Activated CD4-positive, CD25-positive, alpha-beta regulatory T cell treated with anti-CD3 and anti-CD28 coated beads, Interleukin-2, amount 50 U/mL, for 24 hours (primary cell): ENCODE measurements at regions not wholly inside any gene's neighbourhood (a gene's known extent, or its start where the extent isn't known, plus 50 kb on each side); places are given as distances from the start of the nearest gene placed in this dataset.

Experiments used
- ATAC-seq, 2 donors: fragments of 150-1000 bp; cut with Tn5 transposase; one replicate each; pipeline ENCODE4 v1.10.0; 2021; ENCODE audit warnings: mild to moderate bottlenecking in 1 of 2, moderate library complexity in 1 of 2

DNA sequence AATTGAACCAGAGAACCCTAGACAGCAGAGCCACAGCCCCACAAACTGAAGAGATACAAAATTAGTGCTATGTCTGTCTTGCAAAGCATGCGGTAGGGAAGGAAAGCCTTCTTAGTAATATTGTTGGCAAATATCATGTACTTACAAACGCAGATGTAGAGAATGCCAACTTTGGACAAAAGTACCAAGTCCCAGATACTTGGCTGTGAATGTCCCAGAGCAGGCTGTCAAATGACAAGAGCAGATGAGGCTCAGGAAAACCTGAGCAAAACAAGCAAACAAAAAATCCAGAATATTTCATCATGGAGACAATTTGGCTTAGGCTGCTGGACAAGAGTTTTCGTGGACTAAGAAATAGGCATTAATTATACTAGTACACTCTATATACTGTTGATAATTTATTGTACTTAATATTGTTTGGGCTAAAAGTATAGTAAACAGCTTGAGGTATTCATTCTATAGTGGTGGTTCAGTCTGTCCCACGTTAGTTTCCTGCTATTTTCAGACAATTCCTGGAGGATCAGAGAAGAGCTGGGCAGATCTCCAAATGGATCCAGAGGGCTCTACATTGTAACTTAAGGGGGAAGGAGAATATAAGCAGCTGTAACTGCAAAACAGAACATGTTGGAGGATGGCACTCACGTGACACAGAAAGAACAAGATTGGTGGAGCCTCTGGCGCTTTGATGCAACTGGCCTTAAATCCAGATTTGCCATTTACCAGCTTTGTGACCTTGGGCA lies 329.8 kb downstream of the ATP23 start:
- no peak for ATAC-seq

DNA sequence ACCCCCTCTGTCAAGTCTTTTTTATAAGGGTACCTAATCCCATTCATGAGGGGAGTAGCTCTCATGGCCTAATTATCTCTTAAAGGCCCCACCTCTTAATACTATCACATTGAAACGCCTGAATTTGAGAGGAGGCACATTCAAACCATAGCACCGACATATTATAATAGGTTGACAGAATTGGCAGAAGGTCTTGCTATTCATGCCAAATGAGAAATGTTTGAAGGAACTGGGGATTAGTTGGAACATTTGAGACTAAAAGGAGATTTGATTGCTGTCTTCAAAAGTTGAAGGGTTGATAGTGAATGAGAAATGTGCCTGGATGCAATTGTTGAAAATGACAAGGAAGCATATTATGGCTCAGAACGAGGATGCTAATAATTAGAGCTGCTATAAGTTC lies 331.1 kb downstream of the ATP23 start:
- ATAC-seq = no peak

DNA sequence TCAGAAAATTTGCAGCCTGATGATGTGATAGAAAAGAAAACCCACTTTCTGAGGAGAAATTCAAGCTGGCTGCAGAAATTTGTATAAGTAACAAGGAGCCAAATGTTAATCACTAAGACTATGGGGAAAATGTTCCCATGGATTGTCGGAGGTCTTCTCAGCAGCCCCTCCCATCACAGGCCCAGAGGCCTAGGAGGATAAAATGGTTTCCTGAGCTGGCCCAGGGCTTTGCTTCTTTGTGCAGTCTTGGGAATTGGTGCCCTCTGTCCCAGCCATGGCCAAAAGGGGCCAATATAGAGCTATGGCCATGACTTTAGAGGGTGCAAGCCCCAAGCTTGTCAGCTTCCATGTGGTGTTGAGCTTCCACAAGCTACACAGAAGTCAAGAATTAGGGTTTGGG lies 335.9 kb downstream of the ATP23 start:
- no peak for ATAC-seq

- ATAC-seq = no peak
Observed at GRCh38 chr12:58283553-58283952, 342.2 kb downstream of the ATP23 start.

DNA sequence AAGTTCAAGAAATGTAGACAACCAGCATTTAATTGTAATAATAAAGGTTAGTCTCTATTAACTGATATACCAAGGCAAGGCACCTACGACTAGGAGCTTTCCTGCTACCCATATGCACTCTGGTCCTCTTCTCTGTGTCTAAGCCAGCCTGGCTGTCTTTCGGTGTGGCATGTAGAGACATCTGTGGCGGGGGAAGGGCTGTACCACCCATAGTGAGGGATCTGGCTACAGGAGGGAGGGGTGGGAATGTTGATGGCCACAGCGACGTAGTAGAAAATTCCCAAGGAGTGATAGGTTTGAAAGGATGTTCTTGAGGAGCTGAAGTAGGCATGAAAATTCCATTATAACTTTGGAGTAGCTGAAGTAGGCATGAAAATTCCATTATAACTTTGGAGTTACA lies 344.2 kb downstream of the ATP23 start:
- ATAC-seq = no peak

- ATAC-seq = no peak
Observed at GRCh38 chr12:58286353-58286752, 345.0 kb downstream of the ATP23 start.

GRCh38 chr12:58288190-58288589 lies 346.8 kb downstream of the ATP23 start:
- no peak for ATAC-seq

- ATAC-seq = no peak
Observed at GRCh38 chr12:58291106-58291505, 349.7 kb downstream of the ATP23 start.

DNA sequence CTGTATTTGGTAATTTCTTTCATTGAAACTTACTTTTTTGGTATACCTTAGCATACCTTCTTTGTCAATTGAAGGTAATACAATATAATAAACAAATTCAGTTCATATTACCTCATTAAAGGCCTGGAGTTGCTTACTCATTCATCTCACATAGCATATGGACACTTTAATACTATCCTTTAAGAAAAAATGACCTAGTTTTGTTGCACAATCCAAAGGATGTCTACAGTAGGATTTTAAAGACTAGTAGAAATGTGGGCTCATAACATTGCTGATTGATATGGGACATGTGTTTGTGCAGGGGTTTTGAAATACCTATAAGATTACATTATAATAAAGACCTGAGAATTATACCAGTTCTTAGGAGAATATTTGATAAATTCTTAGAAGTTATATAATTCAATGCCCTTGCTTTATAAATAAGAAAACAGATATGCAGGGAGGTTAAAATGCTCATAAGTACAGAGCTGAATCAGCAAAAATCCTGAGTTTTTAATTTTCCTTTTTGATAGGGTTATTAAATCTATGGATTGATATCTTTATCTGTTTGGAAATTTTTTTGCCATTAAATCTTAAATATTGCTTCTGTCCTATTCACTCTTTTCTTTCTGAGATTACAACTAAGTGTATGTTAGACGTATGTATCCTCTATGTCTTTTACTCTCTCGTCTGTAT lies 352.1 kb downstream of the ATP23 start:
- ATAC-seq = no peak

- ATAC-seq = no peak
Observed at GRCh38 chr12:58295268-58295667, 353.9 kb downstream of the ATP23 start.

GRCh38 chr12:58296863-58297262 lies 355.5 kb downstream of the ATP23 start:
- ATAC-seq = no peak

- ATAC-seq = no peak
Observed at GRCh38 chr12:58298803-58299202, 357.4 kb downstream of the ATP23 start.

GRCh38 chr12:58299371-58299770 lies 358.0 kb downstream of the ATP23 start:
- no peak for ATAC-seq

- ATAC-seq = no peak
Observed at GRCh38 chr12:58301038-58301729, 359.8 kb downstream of the ATP23 start.

- no peak for ATAC-seq
Observed at GRCh38 chr12:58301730-58302122, 360.4 kb downstream of the ATP23 start.

GRCh38 chr12:58302487-58303011 lies 361.2 kb downstream of the ATP23 start:
- no peak for ATAC-seq

DNA sequence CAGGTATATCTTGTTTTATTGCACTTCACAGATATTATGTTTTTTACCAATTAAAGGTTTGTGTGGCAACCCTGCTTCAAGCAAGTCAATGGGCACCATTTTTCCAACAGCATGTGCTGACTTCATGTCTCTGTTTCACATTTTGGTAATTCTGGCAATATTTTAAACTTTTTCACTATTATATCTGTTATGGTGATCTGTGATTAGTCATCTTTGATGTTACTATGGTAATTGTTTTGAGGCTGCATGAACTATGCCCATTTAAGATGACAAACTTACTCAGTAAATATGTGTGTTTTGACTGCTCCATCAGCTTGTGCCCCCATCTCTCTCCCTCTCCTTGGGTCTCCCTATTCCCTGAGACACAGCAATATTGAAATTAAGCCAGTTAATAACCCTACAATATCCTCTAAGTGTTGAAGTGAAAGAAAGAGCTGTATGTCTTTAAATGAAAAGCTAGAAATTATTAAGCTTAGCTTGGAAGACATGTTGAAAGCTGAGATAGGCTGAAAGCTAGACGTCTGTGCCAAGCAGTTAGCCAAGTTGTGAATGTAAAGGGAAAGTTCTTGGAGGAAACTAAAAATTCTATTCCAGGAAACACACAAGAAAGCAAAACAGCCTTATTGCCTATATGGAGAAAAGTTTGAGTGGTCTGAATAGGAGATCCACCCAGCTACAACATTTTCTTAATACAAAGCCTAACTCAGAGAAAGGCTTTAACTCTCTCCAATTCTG lies 365.1 kb downstream of the ATP23 start:
- ATAC-seq = no peak

DNA sequence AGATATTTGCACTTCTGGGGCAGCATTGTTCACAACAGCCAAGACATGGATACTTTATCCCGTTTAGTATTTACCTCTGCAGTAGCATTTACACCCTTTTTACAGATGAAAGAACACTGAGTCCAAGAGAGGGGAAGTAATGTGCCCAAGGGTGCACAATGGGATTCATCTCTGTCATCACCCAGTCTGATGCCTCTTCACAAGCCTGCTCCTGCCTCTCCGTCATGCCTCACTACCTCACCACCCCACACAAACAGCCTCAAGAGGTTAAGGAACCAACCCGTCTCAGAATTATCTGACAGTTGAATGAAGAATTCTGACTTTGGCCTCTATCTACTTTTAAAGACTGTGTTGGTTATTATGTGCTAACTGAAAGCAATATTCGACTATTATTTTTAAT lies 368.4 kb downstream of the ATP23 start:
- ATAC-seq = no peak

DNA sequence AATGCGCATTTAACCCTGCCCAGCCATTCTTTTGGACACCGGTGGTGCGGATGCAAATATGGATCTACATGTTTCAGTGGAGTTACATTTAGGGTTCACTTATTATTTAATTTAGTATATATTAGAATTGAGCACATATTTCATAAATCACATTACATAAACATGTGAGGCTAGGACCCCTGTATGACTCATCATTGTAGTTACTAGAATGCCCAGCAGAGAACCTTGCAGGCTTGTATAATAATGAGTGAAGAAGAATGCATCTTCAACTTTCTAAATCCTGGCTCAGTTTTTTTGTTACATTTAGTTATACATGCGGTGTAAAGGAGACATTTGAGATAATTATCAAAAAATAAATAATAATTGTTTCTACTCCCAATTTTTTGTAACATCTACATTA lies 369.0 kb downstream of the ATP23 start:
- no peak for ATAC-seq

GRCh38 chr12:58310809-58311622 lies 369.6 kb downstream of the ATP23 start:
- no peak for ATAC-seq

DNA sequence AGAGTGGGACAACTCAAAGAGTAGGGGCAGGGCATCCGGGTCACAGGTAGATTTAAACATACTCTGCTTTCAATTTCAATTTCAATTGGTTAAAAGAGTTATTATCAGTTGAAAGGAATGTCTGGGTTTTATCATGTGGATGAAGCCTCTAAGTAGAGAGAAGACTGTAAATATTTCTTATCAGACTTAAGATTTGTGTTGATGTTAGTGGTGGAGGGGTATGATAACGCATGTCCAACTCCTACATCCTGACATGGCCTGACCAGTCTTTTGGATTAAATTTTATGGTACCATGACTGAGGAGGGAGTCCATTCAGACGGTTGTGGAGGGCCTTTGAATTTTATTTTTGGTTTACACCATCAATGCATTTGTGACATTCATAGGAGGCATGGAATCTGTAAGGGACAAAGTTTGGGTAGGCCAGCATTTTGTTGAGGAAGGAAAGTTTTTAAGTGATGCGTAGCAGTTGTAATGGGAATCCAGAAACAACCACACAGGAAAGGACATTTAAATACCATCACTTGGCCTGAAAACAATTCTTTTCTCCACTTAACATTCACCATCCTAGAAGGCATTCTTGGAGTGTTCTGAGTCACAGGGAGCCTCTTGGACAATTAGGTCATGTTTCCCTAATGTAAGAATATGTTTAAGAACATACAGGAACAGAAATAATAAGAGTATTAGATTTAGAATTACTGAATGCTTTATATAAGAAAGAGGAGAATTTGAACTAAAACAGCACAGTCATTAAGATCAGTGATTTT lies 371.9 kb downstream of the ATP23 start:
- ATAC-seq = no peak
